HG03469 (cell line): ENCODE measurements at regions not wholly inside any gene's neighbourhood (a gene's known extent, or its start where the extent isn't known, plus 50 kb on each side); places are given as distances from the start of the nearest gene placed in this dataset.

Experiments
- ATAC-seq: cut with Tn5 transposase; IDR thresholded peaks from one replicate; pipeline ENCODE4 v1.9.1; 2021; ENCODE audit warnings: mild to moderate bottlenecking, moderate library complexity, moderate number of reproducible peaks; ENCODE audit not compliant: unreplicated experiment

GRCh38 chr16:49010879-49011278 is 270.8 kb downstream of the CBLN1 start:
- no peak for ATAC-seq

DNA sequence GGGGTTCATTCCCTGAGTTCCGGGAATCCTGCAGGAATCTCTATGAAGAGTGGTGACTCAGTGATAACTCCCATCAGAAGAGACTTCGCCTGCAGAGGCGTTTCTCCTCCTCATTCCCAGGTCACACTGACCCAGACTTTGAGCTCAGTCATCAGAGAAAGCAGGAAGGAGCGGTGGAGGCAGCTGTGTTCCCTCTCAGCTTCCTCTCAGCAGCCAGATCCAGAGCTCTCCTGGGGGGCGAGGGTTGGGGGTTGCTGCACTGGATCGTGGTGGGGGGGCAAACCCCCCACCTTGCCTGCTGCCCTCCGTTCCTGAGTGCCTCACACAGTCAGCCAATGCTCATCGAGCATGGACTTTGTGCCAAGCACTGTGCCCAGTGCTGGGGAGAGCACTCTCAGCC is 271.2 kb downstream of the CBLN1 start:
- ATAC-seq, result no peak

DNA sequence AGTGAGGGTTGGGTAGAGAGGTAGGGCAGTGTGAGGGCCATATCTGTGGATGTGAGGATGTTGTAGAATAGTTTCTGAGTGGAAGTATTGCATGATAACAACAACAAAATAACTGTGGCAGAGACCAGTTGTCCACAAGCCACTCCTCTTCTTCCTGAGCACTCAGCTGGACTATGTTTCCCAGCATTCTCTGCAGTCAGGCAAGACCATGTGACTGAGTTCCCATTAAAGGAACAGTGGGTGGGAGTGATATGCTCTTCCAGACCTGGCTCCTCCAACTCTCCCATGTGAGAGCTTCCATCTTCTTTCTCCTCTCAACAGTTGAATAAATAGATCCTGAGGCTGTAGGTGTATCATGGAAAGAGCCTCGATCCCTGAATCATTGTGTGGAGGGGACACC is 272.4 kb downstream of the CBLN1 start:
- ATAC-seq, result no peak

DNA sequence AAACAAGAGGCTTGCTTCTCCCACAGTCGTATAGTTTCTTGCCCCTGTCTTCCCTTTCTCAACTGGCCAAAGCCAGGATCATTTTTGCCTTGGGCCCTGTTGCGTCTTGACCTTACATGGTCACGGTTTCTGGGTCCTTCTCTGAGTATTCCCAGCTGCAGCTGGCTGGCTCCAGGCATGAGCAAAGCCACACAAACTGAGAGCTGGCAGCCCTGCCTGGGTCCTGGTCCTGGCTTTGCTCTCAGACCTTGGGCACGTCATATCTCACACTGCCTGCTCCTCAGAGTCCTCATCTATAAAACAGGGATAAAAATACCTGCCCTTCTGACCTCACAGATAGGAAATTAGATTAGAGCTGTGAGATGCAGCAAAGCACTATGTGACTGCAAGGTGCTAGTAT is 277.6 kb downstream of the CBLN1 start:
- no peak for ATAC-seq

- no peak for ATAC-seq
Observed at GRCh38 chr16:49003022-49003421, 278.6 kb downstream of the CBLN1 start.

DNA sequence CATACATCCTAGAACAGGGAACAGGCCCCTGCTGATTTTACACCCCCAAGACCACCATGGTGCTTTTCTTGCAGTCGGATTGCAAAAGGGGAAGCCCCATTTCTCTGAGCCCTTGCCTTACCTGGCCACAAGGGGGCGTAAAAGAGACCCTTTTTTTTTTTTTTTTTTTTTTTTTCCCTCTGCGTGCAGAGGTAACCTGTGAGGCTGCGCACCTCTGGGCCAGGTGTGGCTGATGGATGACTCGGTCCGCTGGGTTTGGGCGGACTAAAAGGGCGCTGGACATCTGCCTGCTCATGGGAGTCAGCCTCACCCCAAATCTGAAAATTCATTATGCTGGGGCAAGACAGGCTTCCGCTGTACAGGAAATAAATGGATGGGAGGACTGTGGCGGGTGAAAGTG is 281.0 kb downstream of the CBLN1 start:
- no peak for ATAC-seq

GRCh38 chr16:48999508-48999907 is 282.1 kb downstream of the CBLN1 start:
- ATAC-seq, result no peak

DNA sequence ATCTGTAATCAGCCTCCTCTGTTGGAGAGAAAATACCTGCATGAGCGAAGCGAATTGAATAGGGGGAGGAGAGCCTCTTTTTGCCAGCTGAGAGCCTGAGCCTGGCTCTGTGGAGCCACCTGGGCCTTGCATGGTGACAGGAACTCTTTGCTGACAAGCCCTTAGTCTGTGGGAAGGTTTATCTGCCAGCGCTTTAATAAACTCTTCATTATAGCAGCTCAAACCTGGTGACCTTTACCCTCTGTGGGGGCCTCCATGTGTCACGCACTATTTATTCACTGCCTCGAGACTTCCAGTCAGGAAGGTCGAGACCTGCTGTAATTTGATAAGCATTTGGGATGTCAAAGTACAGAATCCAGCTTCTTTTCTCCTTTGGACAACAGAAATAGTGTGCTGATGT is 282.6 kb downstream of the CBLN1 start:
- no peak for ATAC-seq

- no peak for ATAC-seq
Observed at GRCh38 chr16:48997946-48998345, 283.7 kb downstream of the CBLN1 start.

- no peak for ATAC-seq
Observed at GRCh38 chr16:48997081-48997615, 284.5 kb downstream of the CBLN1 start.

GRCh38 chr16:48978501-48978900 is 303.1 kb downstream of the CBLN1 start:
- no peak for ATAC-seq

- ATAC-seq, result no peak
Observed at GRCh38 chr16:48972236-48972635, 309.4 kb downstream of the CBLN1 start.

- no peak for ATAC-seq
Observed at GRCh38 chr16:48971571-48972077, 310.0 kb downstream of the CBLN1 start.

DNA sequence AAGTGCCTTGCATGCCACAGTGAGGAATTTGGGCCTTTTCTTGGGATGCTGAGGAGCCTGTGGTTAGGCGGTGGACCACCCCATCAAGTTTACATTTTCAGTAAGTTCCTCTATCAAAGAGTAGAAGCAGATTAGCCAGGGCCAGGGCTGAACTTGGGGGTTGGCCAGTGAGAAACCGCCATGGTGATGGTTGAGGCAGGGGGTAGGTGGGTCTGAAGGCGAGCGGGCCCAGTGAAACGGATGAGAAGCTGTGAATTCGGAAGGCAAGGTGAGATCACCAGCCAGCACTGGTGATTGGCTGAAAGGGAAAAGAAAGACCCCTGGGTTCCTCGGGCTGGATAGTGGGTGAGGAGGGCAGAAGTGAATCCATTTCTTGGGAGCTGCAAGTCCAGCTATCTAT is 311.4 kb downstream of the CBLN1 start:
- ATAC-seq, result no peak

DNA sequence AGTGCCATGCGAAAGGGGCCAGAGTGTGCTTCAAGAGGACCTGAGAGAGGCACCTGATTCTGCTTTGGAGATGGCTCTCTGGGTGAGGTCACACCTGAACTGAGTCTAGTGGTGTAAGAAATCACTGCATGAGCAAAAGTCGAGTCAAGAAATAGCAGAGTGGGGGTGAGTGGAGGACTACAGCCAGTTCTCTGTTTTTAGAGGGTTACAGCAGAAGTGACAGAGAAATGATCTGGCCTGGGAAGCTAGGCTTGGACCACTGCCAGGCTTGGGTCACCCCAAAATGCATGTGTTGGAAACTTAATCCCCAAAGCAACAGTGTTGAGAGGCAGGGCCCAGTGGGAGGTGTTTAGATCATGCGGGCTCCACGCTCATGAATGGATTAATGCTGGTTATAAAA is 312.0 kb downstream of the CBLN1 start:
- no peak for ATAC-seq

DNA sequence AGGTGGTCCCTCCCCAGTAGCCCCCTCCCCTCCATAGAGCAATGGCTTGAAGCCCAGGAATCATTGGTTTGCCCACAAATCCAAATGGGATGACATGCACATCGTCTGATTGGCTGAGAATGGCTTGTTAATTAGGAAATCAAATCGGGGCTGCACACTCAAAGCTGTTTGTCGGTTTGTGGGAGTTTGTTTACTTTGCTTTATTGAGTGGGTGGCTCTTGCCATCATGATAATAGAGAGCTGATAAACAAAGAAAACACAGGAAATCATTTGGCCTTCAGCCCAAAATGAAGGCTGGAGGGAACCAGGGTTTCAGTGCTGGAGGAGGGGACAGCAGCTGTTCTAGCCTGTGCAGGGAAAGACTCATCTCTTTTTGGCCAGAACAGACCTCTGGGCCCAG is 316.3 kb downstream of the CBLN1 start:
- ATAC-seq, result no peak

DNA sequence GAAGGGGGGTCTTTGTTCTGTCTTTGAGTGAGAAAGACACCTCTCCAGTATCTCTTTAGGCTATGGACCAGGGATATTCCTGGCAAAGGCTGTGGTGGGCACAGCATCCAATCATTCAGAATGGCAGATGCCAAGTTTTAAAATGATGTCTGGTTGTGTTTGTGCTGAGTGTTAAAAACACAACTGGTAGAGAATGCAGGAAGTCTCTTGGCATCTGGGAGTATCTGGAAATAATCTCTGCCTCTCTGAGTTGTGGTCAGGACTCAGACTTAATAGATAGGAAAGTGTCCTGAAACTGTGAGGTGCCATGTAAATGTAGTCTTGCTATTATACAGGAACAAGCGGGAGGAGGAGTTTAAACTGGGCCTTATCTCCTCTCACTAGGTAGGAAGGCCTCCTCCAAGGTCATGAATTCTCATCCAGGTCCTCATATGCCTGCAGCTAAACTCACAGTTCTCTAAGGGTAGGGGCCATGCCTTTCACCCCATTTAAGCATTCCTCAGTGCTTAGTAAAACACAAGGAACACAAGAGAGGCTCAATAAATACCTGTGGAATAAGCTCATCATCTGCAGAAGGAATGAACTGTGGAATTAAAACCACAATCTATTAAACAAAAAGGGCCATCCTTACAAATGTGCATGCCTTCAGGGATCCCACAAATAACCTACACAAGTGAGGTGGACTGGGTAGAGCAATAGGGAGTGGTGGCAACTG is 317.6 kb downstream of the CBLN1 start:
- no peak for ATAC-seq

DNA sequence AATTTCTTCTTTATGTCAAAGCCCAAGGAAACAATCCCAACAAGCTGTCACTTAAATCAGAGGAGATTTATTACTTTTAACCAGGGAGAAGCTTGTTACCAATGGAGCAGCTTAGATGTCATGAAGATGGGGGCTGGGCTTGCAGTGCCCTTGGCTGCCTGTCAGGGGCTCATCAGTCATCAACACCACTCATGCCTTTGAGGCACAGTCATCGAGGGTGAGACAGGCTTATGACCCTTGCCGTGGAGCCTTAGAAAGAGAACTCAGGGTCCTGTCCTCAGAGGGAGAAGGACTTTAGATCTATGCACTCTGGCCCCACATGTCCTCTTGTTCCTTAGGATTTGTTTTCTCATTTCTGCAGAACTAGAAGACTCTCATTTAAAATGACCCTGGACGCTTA is 318.3 kb downstream of the CBLN1 start:
- ATAC-seq, result no peak

DNA sequence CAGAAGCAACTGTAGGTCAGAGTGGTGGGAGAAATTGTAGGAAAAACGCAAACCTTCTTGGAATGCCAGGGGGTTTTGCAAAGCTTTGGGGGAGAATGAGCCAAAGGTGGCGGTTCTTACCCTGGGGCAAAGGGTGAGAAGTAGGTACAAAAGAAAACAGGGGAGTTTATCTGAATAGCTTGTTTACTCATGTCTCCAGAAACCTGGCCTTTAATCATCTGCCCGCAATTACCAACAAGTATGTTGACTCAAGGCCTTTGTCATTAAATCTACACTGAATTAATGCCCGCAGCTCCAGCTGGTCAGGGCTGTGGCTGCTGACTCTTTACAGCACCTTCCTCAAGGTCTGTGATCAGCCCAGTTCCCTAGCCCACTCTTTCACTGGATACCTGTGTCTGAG is 320.1 kb downstream of the CBLN1 start:
- no peak for ATAC-seq

DNA sequence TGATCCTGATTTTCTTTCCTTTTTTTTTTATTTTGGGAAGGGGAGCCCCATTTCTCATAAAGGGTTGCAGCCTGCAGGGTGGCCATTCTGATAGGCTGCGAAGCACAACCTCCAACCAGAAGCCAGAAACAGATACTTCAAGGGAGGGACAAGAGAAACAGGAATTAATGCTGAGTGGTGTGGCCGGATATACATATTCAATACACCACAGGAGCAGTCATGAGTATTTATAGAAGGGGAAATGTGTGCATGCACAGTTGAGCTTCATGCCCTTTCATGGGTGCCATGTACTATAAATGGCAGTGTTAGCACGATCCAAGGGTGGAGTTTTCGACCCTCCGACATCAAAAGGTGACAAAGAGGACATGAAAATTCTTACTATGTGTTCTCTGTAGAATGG is 320.8 kb downstream of the CBLN1 start:
- ATAC-seq, result peak; percentile 72

GRCh38 chr16:48959747-48960146 is 321.9 kb downstream of the CBLN1 start:
- ATAC-seq, result no peak

DNA sequence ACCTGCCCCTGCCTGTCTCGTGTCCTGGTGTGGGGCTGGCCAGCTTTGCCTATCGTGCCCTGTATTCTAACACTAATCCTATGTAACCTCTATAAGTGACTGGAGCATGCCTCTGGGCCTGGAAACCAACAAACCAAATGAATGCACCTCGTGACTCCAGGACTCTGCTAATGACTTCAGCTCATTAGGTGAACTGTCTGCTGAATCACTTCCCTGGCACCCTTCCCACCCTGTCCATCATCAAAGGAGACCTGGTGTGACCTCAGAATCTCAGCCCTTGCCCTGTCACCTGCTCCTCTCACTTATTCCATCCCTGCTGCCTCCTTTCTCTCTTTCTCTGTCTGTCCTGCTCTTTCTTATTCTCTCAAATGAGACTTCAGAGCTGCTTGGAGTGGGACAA is 322.4 kb downstream of the CBLN1 start:
- no peak for ATAC-seq

- ATAC-seq, result no peak
Observed at GRCh38 chr16:48958681-48959080, 323.0 kb downstream of the CBLN1 start.
